Heart left ventricle (tissue), 16 donors: ENCODE measurements at regions not wholly inside any gene's neighbourhood (a gene's known extent, or its start where the extent isn't known, plus 50 kb on each side); places are given as distances from the start of the nearest gene placed in this dataset.

Experiments used
- ATAC-seq, 4 donors: fragments of 200-7000 bp; cut with Tn5 transposase; one replicate each; pipeline ENCODE4 v1.9.1; 2020 to 2022; ENCODE audit warnings: moderate library complexity in 4 of 4, mild to moderate bottlenecking in 3 of 4, moderate number of reproducible peaks in 1 of 4
- DNase-seq, 5 donors: peaks; one replicate each; pipeline ENCODE4 v3.0.0-alpha.2; 2020
- H3K27ac ChIP-seq, 12 donors: fragments of 200-600 bp; sonication (generic) in 4 of 12; one replicate each; pipeline versions ENCODE4 v1.5.0 to v1.8.0; 2016 to 2022; ENCODE audit warnings: mild to moderate bottlenecking in 2 of 12
- H3K27me3 ChIP-seq, 9 donors: fragments of 200-600 bp; sonication (generic) in 2 of 9; one replicate each; pipeline versions ENCODE4 v1.5.1 to v1.8.0; 2016 to 2022; ENCODE audit warnings: mild to moderate bottlenecking in 3 of 9
- H3K36me3 ChIP-seq, 9 donors: fragments of 200-600 bp; sonication (generic) in 2 of 9; one replicate each; pipeline versions ENCODE4 v1.5.0 to v1.8.0; 2018 to 2022; ENCODE audit warnings: mild to moderate bottlenecking in 2 of 9
- H3K4me1 ChIP-seq, 12 donors: fragments of 200-600 bp; sonication (generic) in 4 of 12; one replicate each; pipeline versions ENCODE4 v1.5.0 to v1.8.0; 2016 to 2022; ENCODE audit warnings: mild to moderate bottlenecking in 3 of 12
- H3K4me3 ChIP-seq, 12 donors: fragments of 200-600 bp; sonication (generic) in 4 of 12; one replicate each; pipeline versions ENCODE4 v1.5.0 to v1.8.0; 2017 to 2022; ENCODE audit warnings: mild to moderate bottlenecking in 9 of 12, moderate library complexity in 4 of 12
- H3K9me3 ChIP-seq, 12 donors: fragments of 200-600 bp; sonication (generic) in 4 of 12; one replicate each; pipeline versions ENCODE4 v1.5.0 to v1.8.0; 2016 to 2022; ENCODE audit warnings: mild to moderate bottlenecking in 1 of 12
- CTCF ChIP-seq, 12 donors: fragments of 200-600 bp; sonication (generic) in 4 of 12; IDR thresholded peaks; one replicate each; pipeline versions ENCODE4 v1.5.0 to v1.8.0; 2018 to 2022; ENCODE audit warnings: antibody characterized with exemption in 12 of 12, mild to moderate bottlenecking in 5 of 12
- POLR2A ChIP-seq, 2 donors: fragments of 450-650 bp; IDR thresholded peaks; one replicate each; pipeline ENCODE4 v1.6.1; 2017; ENCODE audit warnings: antibody characterized with exemption in 2 of 2, mild to moderate bottlenecking in 2 of 2, moderate library complexity in 2 of 2
- WGBS, 4 donors: extraction: QIAGEN DNeasy Blood & Tissue Kit in 2 of 4; methylation state at CpG; one replicate each; pipeline versions ENCODE4 v1.1.5 to v1.1.7; 2013 to 2018; 5-methylcytosine and 5-hydroxymethylcytosine counted together
- intact Hi-C, 10 donors: fragments of 100-400 bp; cut with DNase I; formaldehyde crosslinking; loops; one replicate each; pipeline versions ENCODE4 v1.11.1 to v1.14.2; 2022
- donor health status: ischemic (EF 13 %, LVEDD 7.1; RV severe dilation, severe dysfunction).
- donor health status: healthy with polysubstance abuse.
- donor health status: DM: no; HTN: yes; CAD: no.
- donor health status: DM: no; HTN: no; CAD: no.
- donor health status: ischemic (EF 25% LVEDD 6.9; RV normal size, moderate dysfunction).
- donor health status: ischemic (EF 25% LVEDD 5.7; RV mildly dilated, moderate dysfunction).
- donor health status: healthy.
- donor health status: DM: yes; HTN: yes; CAD: no.
- donor health status: ischemic (EF 35%, LVEDD 5.7; RV mildly dilated, moderate dysfunction).
- donor health status: nonischemic (EF 11% LVEDD 7.7; RV severe dilation, severe dysfunction).
- donor health status: DM: yes; HTN: yes; CAD: no.
- donor health status: PGD.
- donor health status: ischemic (EF 29% LVEDD 5.4; RV normal size, mild dysfunction).
- donor health status: nonischemic (EF 23%, LVEDD 6.1; RV moderate dilation, normal function).

- intact Hi-C loops = no loop called here
- 65 to 78% (median 69%) methylated on average over 7 of the region's 7 CpGs for WGBS, 4 donors
- TF ChIP-seq POLR2A (IDR thresholded peaks at IDR 0.05) (no peak), CTCF (IDR thresholded peaks at IDR 0.05) (peak in 6 of 12 donors; percentile 10 to 39 (median 24))
- Histone ChIP-seq H3K9me3 (no peaks in the 10 kb centered on the region), H3K27ac (no peak overlapping the region), H3K27me3 (no peaks in the 10 kb centered on the region), H3K4me1 (no peaks in the 10 kb centered on the region), H3K36me3 (no peaks in the 10 kb centered on the region), H3K4me3 (no peak overlapping the region)
- no peak for DNase-seq
- ATAC-seq = no peak
Measured at GRCh38 chr11:28674433-28675103, 566.4 kb downstream of the METTL15 start.

GRCh38 chr11:28673691-28674432 is 565.7 kb downstream of the METTL15 start:
- intact Hi-C loops = no loop called here
- no peaks in the 10 kb centered on the region for H3K27me3 ChIP-seq
- TF ChIP-seq CTCF (IDR thresholded peaks at IDR 0.05) (no peak), POLR2A (IDR thresholded peaks at IDR 0.05) (no peak)
- WGBS, 4 donors = 83 to 88% (median 85%) methylated on average over 11 of the region's 11 CpGs
- no peak overlapping the region for H3K27ac ChIP-seq
- H3K36me3 ChIP-seq = no peaks in the 10 kb centered on the region
- DNase-seq = no peak
- no peak overlapping the region for H3K4me3 ChIP-seq
- H3K9me3 ChIP-seq = no peaks in the 10 kb centered on the region
- no peaks in the 10 kb centered on the region for H3K4me1 ChIP-seq
- ATAC-seq = no peak

- H3K4me1 ChIP-seq = no peaks in the 10 kb centered on the region
- intact Hi-C loops = no loop called here
- no peak for DNase-seq
- H3K36me3 ChIP-seq = no peaks in the 10 kb centered on the region
- H3K9me3 ChIP-seq = no peaks in the 10 kb centered on the region
- no peak overlapping the region for H3K27ac ChIP-seq
- H3K4me3 ChIP-seq = no peak overlapping the region
- 58 to 69% (median 64%) methylated on average over 4 of the region's 4 CpGs for WGBS, 4 donors
- TF ChIP-seq POLR2A (IDR thresholded peaks at IDR 0.05) (no peak), CTCF (IDR thresholded peaks at IDR 0.05) (no peak)
- ATAC-seq = no peak
- no peaks in the 10 kb centered on the region for H3K27me3 ChIP-seq
Measured at GRCh38 chr11:28671274-28671673, 563.1 kb downstream of the METTL15 start.

DNA sequence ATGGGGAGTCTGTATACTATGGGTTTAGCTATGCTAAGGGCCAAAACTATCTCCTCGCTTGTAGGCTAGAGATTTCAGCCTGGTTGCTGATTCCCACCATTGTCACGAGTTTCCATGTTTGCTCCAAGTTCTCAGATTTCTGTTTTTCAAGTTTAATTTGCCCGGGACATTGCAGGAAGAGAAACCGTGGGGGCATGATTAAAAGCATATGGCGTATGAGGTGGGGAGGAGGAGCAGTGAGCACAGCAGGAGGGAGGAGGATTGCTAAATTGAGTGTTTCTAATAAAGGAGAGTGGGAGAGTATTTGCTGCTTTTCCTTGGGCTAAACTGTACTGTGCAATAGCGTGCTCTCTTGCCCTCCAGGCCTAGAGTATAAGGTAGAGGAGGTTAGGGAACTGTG is 558.4 kb downstream of the METTL15 start:
- Histone ChIP-seq H3K4me1 (no peaks in the 10 kb centered on the region), H3K27me3 (no peaks in the 10 kb centered on the region), H3K4me3 (no peak overlapping the region), H3K36me3 (no peaks in the 10 kb centered on the region), H3K9me3 (no peaks in the 10 kb centered on the region), H3K27ac (no peak overlapping the region)
- 70 to 81% (median 75%) methylated on average over 6 of the region's 6 CpGs for WGBS, 4 donors
- no peak for DNase-seq
- intact Hi-C loops = no loop called here
- no peak for TF ChIP-seq POLR2A (IDR thresholded peaks at IDR 0.05)
- TF ChIP-seq CTCF (IDR thresholded peaks at IDR 0.05) = no peak
- ATAC-seq = no peak
